SK-N-MC (cell line): ENCODE measurements at regions not wholly inside any gene's neighbourhood (a gene's known extent, or its start where the extent isn't known, plus 50 kb on each side); places are given as distances from the start of the nearest gene placed in this dataset.

Source experiments
- EZH2 ChIP-seq: fragments of 200-600 bp; sonication (generic); IDR thresholded peaks from one replicate; pipeline ENCODE4 v1.6.1; 2017; ENCODE audit warnings: antibody characterized with exemption
- POLR2AphosphoS5 ChIP-seq: IDR thresholded peaks from 2 replicates; pipeline ENCODE4 v1.6.1; 2012; ENCODE audit warnings: mild to moderate bottlenecking, low read depth, low read length, borderline replicate concordance

GRCh38 chr4:57877047-57877458 is 766.9 kb upstream of the IGFBP7 start:
- TF ChIP-seq POLR2AphosphoS5 = no peak
- no peak for TF ChIP-seq EZH2
